Lung (tissue), 11 donors: ENCODE measurements at regions not wholly inside any gene's neighbourhood (a gene's known extent, or its start where the extent isn't known, plus 50 kb on each side); places are given as distances from the start of the nearest gene placed in this dataset.
"Not testable (repeated sequence)": the region's sequence is repeated elsewhere in the genome, so short reads cannot be mapped to it uniquely, and the experiment has no call there.

Experiments used
- ATAC-seq: fragments of 200-7000 bp; cut with Tn5 transposase; one replicate; pipeline ENCODE4 v1.9.1; 2020; ENCODE audit warnings: moderate number of reproducible peaks; ENCODE audit not compliant: insufficient read depth, low FRiP score
- DNase-seq, 3 donors: peaks; one replicate each; pipeline ENCODE4 v3.0.0-alpha.2; 2013 to 2017
- H3K27ac ChIP-seq, 2 donors: one replicate each; pipeline ENCODE4 v1.5.1; 2013; ENCODE audit warnings: mild to moderate bottlenecking in 2 of 2, moderate library complexity in 2 of 2, control low read depth in 1 of 2, inconsistent platforms in 1 of 2, low read depth in 1 of 2, low read length in 1 of 2
- H3K27me3 ChIP-seq, 3 donors: one replicate each; pipeline ENCODE4 v1.5.1; 2013; ENCODE audit warnings: low read length in 2 of 3; ENCODE audit not compliant: control insufficient read depth in 3 of 3, insufficient read depth in 3 of 3
- H3K36me3 ChIP-seq, 4 donors: one replicate each; pipeline ENCODE4 v1.5.1; 2013; ENCODE audit warnings: low read length in 4 of 4, mild to moderate bottlenecking in 1 of 4, moderate library complexity in 1 of 4; ENCODE audit not compliant: control insufficient read depth in 4 of 4, insufficient read depth in 4 of 4
- H3K4me1 ChIP-seq, 5 donors: one replicate each; pipeline ENCODE4 v1.5.1; 2013; ENCODE audit warnings: low read length in 5 of 5, mild to moderate bottlenecking in 2 of 5, moderate library complexity in 1 of 5; ENCODE audit not compliant: control insufficient read depth in 5 of 5, insufficient read depth in 5 of 5
- H3K4me3 ChIP-seq: one replicate; pipeline ENCODE4 v1.5.1; 2013; ENCODE audit warnings: mild to moderate bottlenecking, control low read depth, moderate library complexity
- H3K9ac ChIP-seq, 2 donors: one replicate each; pipeline ENCODE4 v1.5.1; 2013; ENCODE audit warnings: low read length in 2 of 2, control low read depth in 1 of 2; ENCODE audit not compliant: insufficient read depth in 1 of 2
- H3K9me3 ChIP-seq, 4 donors: one replicate each; pipeline ENCODE4 v1.5.1; 2013; ENCODE audit warnings: low read length in 3 of 4, mild to moderate bottlenecking in 1 of 4, moderate library complexity in 1 of 4; ENCODE audit not compliant: control insufficient read depth in 4 of 4, insufficient read depth in 3 of 4
- WGBS, 2 donors: extraction: QIAGEN DNeasy Blood & Tissue Kit; methylation state at CpG; one replicate each; pipeline ENCODE4 v1.1.7; 2013; 5-methylcytosine and 5-hydroxymethylcytosine counted together
- TF ChIP-seq, protein P1 (sequence below): IDR thresholded peaks from 2 replicates; pipeline ENCODE4 v1.5.1; 2012; ENCODE audit warnings: mild to moderate bottlenecking; ENCODE audit errors: control extremely low read depth, extremely low read depth
- donor health status: control.
- donor health status: control.
- donor health status: Bipolar disorder and iron deficiency.
- donor health status: healthy.
- donor health status: DM: yes; HTN: yes; CAD: no.

DNA sequence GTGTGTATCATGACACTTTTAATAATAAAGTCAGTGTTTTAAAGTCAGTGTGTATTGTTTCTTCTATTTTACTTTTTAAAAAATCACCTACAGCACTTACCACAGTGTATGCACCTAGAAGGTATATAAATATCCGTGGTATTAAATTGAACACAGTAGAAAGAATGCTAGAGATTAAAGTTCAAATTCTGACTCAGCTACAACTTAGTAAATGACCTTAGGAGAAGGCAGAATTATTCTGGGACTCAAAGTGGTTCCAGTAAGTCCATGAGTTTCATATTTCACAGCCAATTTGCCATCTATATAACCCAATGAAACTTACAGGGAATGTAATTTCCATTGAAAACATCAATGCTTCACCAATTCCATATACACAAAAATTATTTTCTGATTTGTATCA lies 52.7 kb upstream of the MAP4 start:
- DNase-seq (no peak), ATAC-seq (no peak)
- WGBS, 2 donors: 84 to 95% methylated on average over 1 of the region's 1 CpG

DNA sequence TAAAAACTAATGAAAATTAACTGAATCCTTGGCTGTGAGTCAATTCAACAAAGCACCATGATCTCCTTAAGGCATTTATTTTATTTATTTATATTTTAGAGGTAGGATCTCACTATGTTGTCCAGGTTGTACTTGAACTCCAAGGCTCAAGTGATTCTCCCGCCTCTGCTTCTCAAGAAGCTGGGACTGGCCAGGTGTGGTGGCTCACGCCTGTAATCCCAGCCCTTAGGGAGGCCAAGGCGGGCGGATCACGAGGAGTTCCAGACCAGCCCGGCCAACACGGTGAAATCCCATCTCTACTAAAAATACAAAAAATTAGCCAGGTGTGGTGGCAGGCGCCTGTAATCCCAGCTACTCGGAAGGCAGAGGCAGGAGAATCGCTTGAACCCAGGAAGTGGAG lies 52.1 kb upstream of the MAP4 start:
- H3K27ac ChIP-seq, H3K36me3 ChIP-seq, DNase-seq, H3K9ac ChIP-seq, ATAC-seq, H3K27me3 ChIP-seq, H3K4me3 ChIP-seq, H3K9me3 ChIP-seq: not testable (repeated sequence)
- WGBS, 2 donors: 97 to 99% methylated on average over 10 of the region's 10 CpGs
- H3K4me1 ChIP-seq: peaks cover 0 to 36% (median 0%) of the 10 kb centered on the region in 5 donors

More for the DNA sequence above, 52.7 kb upstream of the MAP4 start:
- Histone ChIP-seq H3K9ac (no peak overlapping the region), H3K36me3 (peaks cover 0 to 8% (median 5%) of the 10 kb centered on the region in 4 donors), H3K4me1 (peaks cover 0 to 35% (median 0%) of the 10 kb centered on the region in 5 donors), H3K27me3 (no peaks in the 10 kb centered on the region), H3K4me3 (no peak overlapping the region), H3K27ac (no peak overlapping the region), H3K9me3 (no peaks in the 10 kb centered on the region)
- TF ChIP-seq, protein P1, sequence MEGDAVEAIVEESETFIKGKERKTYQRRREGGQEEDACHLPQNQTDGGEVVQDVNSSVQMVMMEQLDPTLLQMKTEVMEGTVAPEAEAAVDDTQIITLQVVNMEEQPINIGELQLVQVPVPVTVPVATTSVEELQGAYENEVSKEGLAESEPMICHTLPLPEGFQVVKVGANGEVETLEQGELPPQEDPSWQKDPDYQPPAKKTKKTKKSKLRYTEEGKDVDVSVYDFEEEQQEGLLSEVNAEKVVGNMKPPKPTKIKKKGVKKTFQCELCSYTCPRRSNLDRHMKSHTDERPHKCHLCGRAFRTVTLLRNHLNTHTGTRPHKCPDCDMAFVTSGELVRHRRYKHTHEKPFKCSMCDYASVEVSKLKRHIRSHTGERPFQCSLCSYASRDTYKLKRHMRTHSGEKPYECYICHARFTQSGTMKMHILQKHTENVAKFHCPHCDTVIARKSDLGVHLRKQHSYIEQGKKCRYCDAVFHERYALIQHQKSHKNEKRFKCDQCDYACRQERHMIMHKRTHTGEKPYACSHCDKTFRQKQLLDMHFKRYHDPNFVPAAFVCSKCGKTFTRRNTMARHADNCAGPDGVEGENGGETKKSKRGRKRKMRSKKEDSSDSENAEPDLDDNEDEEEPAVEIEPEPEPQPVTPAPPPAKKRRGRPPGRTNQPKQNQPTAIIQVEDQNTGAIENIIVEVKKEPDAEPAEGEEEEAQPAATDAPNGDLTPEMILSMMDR: no peak

DNA sequence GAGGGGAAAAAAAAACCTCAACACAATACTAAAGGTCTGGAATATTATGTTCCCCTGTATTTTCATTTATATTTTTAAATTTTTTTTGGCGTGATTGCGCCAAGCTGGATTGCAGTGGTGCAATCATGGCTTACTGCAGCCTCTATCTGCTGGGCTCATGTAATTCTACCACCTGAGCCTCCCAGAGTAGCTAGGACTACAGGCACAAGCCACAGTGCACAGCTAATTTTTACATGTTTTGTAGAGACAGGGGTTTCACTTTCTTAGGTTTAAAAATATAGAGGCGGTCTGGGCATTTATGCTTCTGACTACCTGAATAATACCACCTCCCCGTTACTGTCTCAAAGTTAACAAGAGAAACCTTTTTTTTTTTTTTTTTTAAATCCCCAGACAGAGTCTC lies 51.1 kb upstream of the MAP4 start:
- TF ChIP-seq, protein P1: no peak
- ATAC-seq: no peak
- WGBS, 2 donors: 96 to 97% methylated on average over 4 of the region's 4 CpGs

More for the DNA sequence above, 51.1 kb upstream of the MAP4 start:
- no peaks in the 10 kb centered on the region for H3K9me3 ChIP-seq
- H3K27ac ChIP-seq: no peak overlapping the region
- H3K27me3 ChIP-seq: no peaks in the 10 kb centered on the region
- H3K9ac ChIP-seq: no peak overlapping the region
- peaks cover 0 to 8% (median 5%) of the 10 kb centered on the region in 4 donors for H3K36me3 ChIP-seq
- peaks cover 0 to 33% (median 0%) of the 10 kb centered on the region in 5 donors for H3K4me1 ChIP-seq
- H3K4me3 ChIP-seq: no peak overlapping the region
- DNase-seq: no peak
